Stimulated activated CD4-positive, alpha-beta T cell treated with anti-CD3 and anti-CD28 coated beads, Interleukin-4, amount 100 ng/mL, for 1 hour (primary cell): ENCODE measurements at regions not wholly inside any gene's neighbourhood (a gene's known extent, or its start where the extent isn't known, plus 50 kb on each side); places are given as distances from the start of the nearest gene placed in this dataset.
"Not testable (repeated sequence)": the region's sequence is repeated elsewhere in the genome, so short reads cannot be mapped to it uniquely, and the experiment has no call there.

ENCODE experiments used
- DNase-seq: peaks from one replicate; pipeline ENCODE4 v3.0.0-alpha.2; 2020

DNA sequence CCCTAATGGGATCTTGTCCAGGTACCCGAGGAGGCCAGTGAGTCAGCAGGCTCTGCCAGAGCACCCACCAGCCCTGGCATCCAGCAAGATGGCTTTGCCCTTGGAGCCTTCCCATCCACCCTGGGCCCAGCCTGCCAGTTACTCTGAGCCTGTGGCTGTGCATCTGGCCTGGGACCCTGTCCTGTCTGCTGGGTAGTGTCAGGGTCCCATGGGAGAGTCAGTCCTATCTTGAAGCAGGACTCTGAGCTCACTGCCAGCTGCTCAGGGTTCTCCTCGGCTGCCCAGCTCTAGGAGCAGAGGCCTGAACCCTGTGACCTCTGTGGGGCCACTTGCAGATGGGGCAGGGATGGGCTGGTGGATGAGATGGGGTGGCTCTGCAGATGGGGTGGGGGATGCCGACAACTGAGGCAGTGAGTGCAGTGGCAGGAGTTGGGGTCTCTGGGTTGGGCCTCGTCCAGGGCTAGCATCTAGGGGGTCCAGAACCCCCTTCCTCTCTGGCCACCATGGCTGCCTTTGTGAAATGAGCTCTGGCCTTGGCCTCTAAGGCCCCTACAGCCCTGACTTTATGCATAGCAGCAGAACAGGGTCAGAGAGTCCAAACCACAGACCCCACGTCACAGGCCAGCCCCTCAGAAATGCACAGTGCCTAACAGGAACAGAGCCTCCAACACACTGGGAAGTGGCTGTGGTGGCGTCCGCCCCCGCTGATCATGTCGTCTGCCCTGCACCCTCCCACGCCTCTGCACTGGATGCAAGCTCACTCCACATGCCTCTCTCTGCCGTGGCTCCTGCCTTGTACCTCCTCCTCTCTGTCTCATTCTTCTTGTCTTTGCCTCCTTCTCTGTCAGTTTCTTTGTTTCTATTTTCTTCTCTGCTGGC is 88.1 kb upstream of the RET start:
- no peak for DNase-seq

DNA sequence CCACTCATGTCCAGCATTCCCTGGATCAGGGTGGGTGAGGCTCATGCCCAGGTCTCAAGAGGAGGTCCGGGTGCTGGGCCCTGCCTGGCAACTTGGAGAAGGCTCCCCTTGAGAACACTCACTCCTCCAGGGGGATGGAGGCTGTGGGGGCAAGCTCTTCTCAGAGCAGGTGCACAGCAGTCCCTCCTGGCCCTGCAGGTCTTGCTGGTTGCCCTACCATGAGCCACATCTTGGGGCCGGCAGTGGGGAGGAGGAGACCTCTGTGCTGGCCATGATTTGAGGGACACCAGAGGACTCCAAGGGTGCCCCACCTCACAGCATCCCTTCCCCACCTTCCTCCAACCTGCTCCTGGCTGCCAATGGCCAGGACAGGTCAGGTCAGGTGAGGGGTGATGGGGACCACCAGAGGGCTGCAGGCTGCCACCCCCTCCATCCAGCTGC is 87.4 kb upstream of the RET start:
- no peak for DNase-seq

DNA sequence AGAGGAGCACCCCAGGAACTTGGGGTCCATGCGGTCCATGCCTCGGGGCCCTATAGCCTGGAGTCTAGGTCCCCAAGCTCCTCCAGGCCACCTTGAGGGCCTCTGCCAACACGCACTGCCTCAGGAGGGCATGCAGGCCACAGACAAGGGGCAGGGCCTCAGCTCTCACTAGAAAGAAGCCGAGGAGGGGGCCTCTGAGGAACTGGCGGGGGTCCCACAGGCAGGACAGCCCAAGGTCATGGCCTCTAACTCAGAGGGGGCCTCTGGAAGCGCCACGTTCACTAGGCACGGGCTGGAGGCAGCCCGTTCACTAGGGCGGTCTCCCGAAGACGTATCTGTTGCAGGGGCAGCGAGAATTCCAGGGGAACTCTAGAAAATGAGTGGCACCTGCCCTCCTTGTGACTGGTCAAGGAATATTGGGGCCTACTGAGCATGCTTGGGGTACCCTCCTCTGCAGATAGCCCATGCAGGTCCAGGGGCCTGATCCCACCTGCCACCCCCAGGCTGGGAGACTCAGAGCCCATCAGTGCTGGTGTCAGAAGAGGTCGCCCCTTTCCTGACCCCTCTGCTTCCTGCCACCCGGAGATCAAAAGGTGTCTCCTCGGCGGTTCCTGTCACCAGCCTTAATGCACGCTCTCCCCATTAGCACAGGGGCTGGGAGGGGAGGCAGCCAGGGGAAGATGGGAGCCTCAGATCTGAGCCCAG is 86.7 kb upstream of the RET start:
- no peak for DNase-seq

DNA sequence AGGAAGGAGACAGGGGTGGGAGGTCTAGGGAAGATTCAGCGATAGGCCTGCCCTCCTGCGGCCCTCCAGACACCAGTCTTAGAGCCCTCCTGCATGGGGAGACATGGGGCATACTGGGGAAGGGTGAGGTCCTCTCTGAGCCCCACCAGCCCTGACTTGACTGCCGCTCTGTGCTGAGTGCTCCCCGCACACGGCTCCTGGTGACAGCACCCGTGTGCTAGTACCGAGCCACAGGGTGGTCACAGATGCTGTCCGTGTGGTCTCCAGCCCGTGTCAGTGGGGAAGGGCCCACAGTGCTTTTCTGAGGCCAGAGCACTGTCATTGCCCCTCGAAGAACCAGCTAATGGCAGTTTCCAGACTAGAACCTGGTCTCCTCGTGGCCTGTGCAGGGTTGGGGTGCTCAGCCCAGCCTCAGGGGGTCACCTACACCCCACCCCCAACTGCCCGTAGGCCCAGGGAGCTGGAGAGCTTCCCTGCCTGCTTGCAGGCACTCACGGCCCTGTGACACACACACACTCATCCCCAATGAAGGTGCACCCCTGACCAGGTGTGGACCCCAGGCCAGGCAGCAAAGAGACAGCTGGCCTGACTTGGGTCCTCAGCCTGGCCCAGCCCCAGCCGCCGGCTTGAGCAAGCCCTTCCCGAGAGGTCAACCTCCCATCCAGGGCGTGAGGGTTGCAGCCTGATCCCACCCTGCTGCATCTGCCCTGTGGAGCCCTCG is 86.0 kb upstream of the RET start:
- no peak for DNase-seq

DNA sequence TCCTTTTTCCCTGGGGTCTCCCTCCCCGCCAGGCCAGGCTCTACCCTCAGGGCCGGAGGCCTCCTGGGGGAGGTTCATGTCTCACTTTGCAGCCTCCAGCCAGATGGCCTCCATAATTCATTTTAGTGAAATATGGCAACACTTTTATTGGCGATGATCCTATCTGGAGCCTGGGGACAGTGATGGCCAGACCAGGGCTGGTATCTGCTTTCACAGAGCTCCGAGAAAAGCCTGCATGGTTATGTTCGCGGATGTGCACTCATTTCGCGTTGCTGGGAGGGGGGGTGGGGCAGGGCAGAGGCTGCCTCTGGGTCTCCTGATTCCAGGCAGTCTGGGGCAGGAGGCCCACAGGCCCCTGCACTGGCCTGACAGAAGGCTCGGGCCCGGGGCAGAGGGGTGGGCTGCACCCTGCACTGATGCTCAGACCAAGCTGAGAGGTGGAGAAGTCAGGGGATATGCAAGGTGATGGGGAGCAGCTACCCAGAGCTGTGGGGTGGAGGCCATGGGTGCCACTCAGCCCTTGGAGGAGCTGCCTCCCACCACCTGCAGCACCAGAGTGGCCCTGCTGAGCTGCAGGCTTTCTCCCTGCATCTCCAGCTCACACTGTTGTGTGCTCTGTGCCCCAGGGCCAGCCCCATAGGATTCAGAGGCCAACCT is 85.3 kb upstream of the RET start:
- DNase-seq = no peak

DNA sequence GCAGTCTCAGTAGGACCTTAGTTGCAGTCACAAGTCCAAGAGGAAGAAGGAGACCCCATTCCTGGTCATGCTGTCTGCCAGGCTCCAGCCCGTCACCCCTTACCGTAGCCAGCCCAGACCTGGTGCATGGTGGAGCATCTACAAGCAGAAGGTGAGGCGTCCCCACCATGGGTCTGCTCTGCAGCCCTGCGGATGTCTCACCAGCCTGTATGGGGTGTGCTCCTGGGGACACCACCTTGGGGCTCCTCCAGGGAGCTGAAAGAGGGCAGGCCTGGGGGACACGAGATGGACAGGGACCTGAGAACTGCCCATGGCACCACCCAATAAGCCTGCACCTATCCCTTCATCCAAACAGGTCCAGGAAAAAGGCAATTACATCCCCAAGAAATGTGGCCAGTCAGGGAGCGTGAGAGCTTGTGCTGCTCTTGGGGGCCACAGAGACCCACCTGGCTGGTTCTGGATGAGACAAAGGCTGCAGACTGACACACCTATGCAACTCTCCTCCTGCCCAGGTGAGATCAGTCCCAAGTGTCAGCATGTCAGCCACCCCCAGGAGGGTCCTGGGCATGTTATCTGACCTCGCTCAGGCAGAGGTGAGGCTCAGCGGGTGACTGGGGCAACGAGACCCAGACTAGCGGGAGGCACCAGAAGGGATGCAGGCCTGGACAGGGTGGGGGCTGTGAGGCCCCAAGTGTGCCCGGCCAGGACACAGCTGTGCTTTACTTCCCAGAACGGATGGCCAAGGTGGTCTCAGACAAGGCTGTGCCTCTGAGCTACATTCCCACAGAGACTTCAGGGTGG is 84.5 kb upstream of the RET start:
- no peak for DNase-seq

DNA sequence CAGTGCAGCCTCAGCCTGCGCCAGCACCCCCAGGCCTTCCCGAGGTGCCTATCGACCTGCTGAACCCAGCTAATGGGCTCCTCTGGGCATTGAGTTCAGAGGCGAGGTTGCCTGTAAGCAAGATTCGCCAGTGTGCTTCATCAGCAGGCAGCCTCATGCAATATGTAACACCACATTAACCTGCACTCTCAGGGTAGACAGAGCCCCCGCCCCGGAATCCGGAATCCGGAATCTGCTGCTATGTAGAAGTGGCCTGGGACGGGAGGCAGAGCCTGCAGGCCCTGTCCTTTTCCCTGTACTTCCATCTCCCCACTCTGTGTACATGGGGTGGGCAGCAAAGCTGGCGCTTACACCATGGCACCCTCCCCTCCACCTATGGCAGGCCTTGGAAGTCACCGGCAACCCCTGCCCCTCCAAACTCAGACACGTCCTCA is 83.9 kb upstream of the RET start:
- no peak for DNase-seq

DNA sequence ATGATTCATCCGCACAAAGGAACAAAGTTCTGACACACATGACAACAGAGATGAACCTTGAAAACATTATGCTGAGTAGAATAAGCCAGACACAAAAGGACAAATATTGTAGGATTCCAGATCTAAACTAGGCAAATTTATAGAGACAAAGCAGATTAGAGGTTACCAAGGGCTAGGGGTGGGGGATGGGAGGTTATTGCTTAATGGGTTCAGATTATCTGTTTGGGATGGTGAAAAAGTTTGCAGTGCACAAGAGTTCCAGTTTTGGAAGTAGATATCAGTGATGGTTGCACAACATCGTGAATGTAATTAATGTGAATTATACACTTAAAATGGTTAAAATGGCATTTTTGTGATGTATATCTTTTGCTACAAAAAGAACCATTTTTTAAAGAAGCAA is 82.0 kb upstream of the RET start:
- DNase-seq = not testable (repeated sequence)

DNA sequence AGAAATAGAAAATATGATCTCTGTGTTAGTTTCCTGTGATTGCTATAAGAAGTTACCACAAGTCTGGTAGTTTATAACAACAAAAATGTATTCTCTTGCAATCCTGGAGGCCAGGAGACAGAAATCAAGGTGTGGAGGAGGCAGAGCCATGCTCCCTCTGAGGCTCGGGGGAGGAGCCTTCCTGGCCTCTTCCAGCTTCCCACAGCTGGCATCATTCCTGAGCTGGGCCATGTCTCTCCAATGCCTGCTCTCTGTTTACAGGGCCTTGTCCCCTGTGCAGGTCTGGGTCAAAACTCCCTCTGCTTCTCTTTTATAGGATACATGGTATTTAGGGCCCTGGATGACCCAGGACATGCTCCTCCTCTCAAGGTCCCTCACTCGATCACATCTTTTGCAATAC is 81.3 kb upstream of the RET start:
- no peak for DNase-seq

DNA sequence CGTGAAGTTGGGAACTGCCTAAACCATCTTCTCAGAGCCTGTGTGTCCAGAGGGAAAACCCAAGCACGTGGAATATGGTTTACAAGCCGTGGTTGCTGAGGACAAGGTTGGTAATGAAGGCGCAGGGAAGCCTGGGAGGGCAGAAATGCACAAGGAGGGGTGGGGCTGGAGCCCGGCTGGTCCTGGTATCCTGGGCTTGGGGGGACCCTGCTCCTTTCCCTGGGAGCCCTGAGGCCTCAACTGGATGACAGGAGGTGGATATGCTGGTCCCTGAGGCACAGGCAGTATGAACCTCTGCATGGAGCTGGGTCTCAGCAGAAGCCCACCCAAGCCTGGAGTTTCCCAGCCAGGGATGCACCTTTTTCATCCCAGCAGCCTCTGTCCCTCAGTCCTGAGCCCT is 80.3 kb upstream of the RET start:
- no peak for DNase-seq

DNA sequence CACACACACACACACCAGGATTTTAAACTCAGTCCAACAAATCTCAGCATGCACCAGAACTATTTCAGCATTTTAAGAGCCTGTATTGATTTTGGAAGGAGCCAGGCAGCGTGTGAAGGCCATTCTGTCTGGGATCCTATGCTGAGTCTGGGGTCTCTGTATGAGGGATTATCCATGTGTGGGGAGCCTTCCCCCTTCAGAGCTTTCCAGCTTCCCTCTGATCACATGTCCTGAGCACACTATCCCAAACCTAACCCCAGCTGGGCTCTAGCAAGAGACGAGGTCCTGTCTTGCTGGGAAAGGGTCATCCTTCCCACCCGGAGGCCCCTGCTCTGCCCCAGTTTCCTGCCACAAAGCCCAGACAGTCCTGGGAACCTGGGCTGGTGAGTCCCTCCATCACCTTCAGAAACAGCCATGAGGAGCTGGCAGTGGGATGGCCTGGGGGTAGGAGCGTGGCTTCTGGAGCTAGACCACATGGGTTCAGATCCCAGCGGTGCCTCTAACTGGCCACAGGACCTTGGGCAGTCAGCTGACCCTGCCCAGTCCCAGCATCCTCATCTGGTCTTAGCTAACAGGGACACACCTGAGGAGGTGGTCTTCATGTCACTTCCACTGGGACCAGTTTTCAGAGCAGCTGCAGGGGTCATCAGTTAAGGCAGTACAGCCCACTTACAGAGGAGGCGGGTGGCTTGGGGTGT is 79.6 kb upstream of the RET start:
- no peak for DNase-seq

DNA sequence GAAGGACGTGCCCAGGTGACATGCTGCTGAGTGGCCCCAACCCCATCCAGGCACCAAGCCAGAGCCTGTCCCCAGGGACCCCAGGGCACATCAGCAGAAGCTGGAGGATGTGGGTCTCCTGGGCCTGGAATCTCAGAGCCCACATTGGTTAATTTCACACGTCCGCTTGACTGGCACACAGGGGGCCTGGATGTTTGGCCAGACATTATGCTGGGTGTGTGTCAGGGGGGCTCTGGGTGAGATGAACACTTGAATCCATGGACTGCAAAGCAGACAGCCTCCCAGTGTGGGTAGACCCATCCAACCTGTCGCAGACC is 79.1 kb upstream of the RET start:
- no peak for DNase-seq

DNA sequence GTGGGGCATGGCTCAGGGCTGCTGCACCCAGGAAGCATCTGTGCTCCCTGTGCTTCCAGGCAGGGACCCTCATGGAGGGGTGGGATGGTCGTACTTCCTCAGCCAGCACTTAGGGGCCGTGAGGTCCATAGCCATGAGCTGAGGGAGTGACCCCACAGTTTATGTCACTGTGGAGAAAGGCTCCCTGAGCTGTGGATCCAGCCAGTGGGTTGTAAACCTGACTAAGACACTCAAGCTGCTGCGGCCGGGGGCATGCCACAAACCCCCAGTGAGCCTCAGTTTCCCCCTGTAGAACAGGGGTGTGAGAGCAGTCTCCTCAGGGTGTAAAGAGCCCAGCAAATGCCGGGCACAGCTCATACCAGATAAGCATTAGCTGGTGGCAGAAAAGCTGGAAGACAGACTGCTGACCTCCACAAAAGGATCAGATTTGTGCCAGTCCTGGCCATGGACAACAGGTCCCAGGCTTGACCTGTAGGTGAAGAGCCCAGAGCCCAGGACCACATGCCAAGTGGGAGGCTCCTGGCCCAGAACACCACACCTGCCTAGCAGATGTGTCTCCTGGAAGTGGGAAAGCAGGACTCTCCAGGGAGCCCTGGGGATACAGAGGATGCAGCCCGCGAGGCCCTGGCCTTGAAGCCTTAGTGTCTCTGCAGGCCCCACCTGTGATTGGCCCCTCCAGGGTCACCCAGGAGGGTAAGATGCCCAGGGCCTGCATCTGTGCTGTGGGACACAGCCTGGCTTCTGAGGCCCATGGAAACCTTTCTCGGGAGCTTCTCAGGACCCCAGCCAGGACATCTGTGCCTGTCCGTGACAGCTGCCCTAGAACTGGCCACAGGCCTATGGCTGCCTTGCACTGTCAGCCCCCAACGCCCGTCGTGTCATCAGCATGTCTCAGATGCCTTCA is 78.1 kb upstream of the RET start:
- DNase-seq = no peak

DNA sequence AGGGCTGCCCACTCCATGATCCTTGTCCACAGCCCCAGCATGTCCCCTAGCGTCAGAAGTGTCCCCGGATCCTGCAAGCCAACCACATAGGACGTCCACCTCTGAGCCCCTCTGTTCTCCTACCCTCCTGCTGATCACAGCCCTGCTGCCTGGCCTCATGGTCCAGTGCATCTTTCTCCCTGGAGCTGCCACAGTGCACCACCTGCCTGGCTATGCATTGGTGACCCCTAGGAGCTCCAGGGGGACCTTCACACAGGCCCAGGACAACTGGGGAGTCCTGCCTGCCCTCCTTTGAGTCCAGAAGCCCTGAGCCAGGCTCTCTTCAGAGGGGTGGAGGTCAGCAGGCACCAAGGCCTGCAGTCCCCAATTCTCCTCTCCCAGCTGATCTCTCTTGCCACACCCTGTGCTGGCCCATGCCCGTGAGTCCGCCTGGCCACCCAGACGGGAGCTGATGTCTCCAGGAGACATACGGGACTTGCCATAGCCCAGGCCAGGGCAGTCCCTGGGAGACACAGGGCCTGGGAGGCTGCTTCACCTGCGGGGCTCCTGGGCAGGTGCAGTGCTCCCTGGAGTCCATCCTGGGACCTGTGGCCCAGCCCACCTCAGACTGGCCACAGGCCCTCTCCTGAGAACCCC is 77.4 kb upstream of the RET start:
- no peak for DNase-seq

DNA sequence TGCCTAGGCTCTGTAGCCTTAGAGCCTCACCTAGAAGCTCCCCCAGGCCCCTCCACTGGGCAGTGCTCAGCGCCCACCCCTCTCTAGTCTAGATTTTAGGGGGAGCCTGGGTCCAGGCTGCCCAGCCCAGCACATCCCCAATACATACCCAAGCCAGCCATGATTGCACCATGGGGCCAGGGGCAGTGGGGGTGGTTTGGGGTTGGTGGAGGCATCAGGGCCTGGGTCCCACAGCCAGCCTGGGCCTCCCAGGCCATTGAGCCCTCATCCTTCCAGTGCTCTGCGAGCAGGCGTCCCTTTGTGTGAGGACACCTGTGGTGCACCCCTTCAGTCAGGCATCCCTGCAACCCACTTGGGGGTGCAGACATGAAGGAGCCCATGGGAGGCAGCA is 76.9 kb upstream of the RET start:
- DNase-seq = no peak

DNA sequence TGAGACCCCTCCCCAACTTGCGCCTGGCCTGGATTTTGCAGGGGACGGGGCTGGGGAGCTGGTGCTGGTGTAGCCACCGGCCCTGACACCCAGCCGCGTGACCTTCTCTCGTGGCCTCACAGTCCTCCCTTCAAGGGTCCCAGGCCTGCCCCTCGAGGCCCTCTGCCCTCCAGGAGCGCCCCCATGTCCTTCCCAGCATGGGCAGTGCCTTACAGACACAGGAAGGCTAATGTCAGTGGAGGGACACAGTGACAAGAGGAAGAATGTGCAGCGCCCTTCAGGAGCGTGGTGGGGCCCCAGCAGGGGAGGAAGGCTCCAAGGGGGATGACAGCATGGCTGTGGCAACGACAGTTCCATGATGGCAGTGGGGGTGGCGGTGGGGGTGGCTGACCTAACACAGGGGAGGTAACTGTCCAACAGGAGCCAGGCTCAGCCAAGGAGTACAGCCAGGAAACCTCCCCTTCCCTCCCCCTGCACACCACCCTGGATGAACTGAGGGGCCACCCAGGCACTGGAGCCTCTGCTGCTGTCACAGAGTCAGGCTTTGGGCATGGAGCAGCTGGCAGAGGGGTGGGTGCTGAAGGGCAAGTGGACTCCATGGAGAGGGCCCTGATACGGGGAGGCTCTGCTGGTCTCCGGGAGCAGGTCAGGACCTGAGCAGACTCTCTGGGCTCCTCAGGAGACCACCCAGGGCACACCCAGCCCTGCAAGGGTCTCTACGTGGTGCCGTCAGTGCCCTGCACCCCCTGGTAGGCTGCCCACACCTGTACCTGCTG is 76.0 kb upstream of the RET start:
- DNase-seq = no peak

DNA sequence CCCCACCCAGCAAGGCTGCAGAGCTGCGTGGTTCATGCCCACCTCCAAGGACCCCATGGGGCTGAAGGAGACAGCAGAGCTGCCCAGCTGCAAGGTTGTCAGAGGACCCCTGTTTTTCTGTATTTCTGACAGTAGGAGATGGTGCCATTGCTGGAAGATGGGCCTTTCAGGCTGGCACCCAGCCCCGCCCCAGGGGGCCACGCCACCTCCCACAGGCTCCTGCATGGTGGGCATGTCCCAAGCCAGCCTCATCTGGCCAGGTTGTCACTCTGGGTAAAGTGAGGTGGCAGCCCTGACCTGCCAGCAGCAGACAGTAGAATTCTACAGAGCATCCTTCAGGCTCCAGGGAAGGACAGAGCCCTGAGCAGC is 75.5 kb upstream of the RET start:
- DNase-seq = no peak

DNA sequence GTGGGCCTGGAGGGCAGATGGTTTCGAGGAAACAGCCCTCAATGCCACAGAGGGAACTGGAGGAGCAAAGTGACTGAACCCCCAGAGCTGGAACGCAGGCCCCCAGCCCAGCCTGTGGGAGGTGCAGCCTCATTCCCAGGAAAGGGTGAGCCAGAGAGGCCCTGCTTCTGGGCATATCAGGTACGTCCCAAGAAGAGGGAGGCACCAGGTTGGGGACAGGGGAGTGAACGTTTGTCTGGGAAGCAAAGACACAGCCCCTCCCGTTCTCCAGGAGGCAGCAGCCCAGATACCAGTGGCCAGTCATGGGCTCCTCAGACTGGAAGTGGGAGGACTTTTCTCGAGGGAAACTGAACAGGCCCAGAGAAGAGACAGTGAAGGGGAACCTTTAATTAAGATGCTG is 74.3 kb upstream of the RET start:
- no peak for DNase-seq

DNA sequence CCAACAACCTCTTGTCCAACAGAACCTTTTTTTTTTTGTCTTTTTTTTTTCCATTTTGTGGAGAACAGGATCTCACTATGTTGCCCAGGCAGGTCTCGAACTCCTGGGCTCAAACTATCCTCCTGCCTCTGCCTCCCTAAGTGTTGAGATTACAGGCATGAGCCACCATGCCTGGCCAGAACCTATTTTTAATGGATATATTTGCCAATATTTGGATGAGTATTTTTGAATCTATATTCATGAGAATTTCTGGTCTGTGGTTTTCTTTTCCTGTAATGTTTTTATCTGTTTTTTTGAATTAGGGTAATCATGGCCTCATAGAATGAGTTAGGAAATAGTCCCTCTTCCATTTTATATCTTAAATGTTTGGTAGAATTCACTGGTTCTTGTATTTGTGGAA is 70.4 kb upstream of the RET start:
- no peak for DNase-seq

DNA sequence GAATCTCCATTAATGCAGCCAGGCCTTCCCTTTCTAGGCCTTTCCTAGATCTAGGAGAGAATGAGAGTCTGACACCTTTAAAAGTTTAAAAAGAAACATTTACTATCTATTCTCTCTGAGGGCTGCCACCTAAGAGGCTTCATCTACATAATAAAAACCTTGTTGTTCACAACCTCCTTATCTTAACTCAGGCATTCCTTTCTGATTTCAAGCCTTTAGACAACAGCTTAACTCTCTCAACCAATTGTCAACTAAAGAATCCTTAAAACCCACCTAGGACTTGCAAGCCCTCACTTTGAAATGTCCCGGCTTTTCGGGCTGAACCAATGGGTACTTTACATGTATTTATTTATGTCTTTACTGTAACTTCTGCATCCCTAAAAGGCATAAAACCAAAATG is 64.3 kb upstream of the RET start:
- no peak for DNase-seq
